ENCODE measurements at regions not wholly inside any gene's neighbourhood (a gene's known extent, or its start where the extent isn't known, plus 50 kb on each side); places are given as distances from the start of the nearest gene placed in this dataset.

- intact Hi-C loops (cut with DNase I; ENCODE audit: low total_unique reads): no loop called here
- no peak overlapping the region for H3K27ac ChIP-seq
- in situ Hi-C loops (cut with MboI; ENCODE audit: low pct_ligation_motif_present in 1 of 4, low pct_unique_long_range_greater_than_20kb in 1 of 4, low sequenced_read_pairs in 3 of 4): loop anchor here in 2 of 4 donors (25.0 kb wide), 2 partner anchors 152 to 223 kb away; no protein-coding TSS in a partner anchor
Observed at GRCh38 chrX:38985375-38985774, 184.1 kb downstream of the MID1IP1 start.

GRCh38 chrX:38985945-38986344 lies 184.7 kb downstream of the MID1IP1 start:
- Histone ChIP-seq H3K27ac (no peak overlapping the region), H3K4me1 (peaks cover 0 to 5% (median 0%) of the 10 kb centered on the region in 4 donors), H3K9me3 (no peaks in the 10 kb centered on the region), H3K4me3 (no peak overlapping the region), H3K27me3 (no peaks in the 10 kb centered on the region), H3K36me3 (no peaks in the 10 kb centered on the region)
- 28% methylated on average over 2 of the region's 2 CpGs; no CpG with 5 or more reads in 1 of the 2 donors for WGBS, 2 donors (ENCODE audit: low coverage in 1 of 2)
- no peak for DNase-seq
- TF ChIP-seq CTCF (IDR thresholded peaks at IDR 0.05): no peak
- no peak for TF ChIP-seq EP300 (IDR thresholded peaks at IDR 0.05; ENCODE audit: low read depth)
- no peak for TF ChIP-seq POLR2A (IDR thresholded peaks at IDR 0.05)
- intact Hi-C loops (cut with DNase I; ENCODE audit: low total_unique reads) (no loop called here), in situ Hi-C loops (cut with MboI; ENCODE audit: low pct_ligation_motif_present in 1 of 4, low pct_unique_long_range_greater_than_20kb in 1 of 4, low sequenced_read_pairs in 3 of 4) (loop anchor here in 2 of 4 donors (25.0 kb wide), 2 partner anchors 151 to 224 kb away; no protein-coding TSS in a partner anchor)

More at GRCh38 chrX:38985375-38985774, 184.1 kb downstream of the MID1IP1 start:
- DNase-seq: no peak
- no peak overlapping the region for H3K4me3 ChIP-seq
- WGBS, 2 donors (ENCODE audit: low coverage in 1 of 2): 33 to 62% methylated on average over 1 to 3 of the region's 3 CpGs
- no peaks in the 10 kb centered on the region for H3K9me3 ChIP-seq
- no peaks in the 10 kb centered on the region for H3K36me3 ChIP-seq
- TF ChIP-seq EP300 (IDR thresholded peaks at IDR 0.05; ENCODE audit: low read depth): no peak
- no peak for TF ChIP-seq POLR2AphosphoS5 (IDR thresholded peaks at IDR 0.05)
- TF ChIP-seq POLR2A (IDR thresholded peaks at IDR 0.05): no peak
- peak in 1 of 5 experiments; percentile 11 for TF ChIP-seq CTCF (IDR thresholded peaks at IDR 0.05)
- H3K4me1 ChIP-seq: peaks cover 0 to 5% (median 0%) of the 10 kb centered on the region in 4 donors
- H3K27me3 ChIP-seq: no peaks in the 10 kb centered on the region

- peaks cover 0 to 5% (median 0%) of the 10 kb centered on the region in 4 donors for H3K4me1 ChIP-seq
- in situ Hi-C loops (cut with MboI; ENCODE audit: low pct_ligation_motif_present in 1 of 4, low pct_unique_long_range_greater_than_20kb in 1 of 4, low sequenced_read_pairs in 3 of 4): loop anchor here in 2 of 4 donors (25.0 kb wide), 2 partner anchors 151 to 224 kb away; no protein-coding TSS in a partner anchor
- no peaks in the 10 kb centered on the region for H3K9me3 ChIP-seq
- no peak for TF ChIP-seq POLR2A (IDR thresholded peaks at IDR 0.05)
- TF ChIP-seq EP300 (IDR thresholded peaks at IDR 0.05; ENCODE audit: low read depth): no peak
- TF ChIP-seq POLR2AphosphoS5 (IDR thresholded peaks at IDR 0.05): no peak
- TF ChIP-seq CTCF (IDR thresholded peaks at IDR 0.05): no peak
- peak overlapping the region in 1 of 4 donors; percentile 38 for H3K27ac ChIP-seq
- no peaks in the 10 kb centered on the region for H3K36me3 ChIP-seq
- no peak for DNase-seq
- H3K4me3 ChIP-seq: no peak overlapping the region
- intact Hi-C loops (cut with DNase I; ENCODE audit: low total_unique reads): no loop called here
- no peaks in the 10 kb centered on the region for H3K27me3 ChIP-seq
- 50 to 52% methylated on average over 1 to 3 of the region's 3 CpGs for WGBS, 2 donors (ENCODE audit: low coverage in 1 of 2)
Observed at GRCh38 chrX:38986586-38986985, 185.3 kb downstream of the MID1IP1 start.

- WGBS, 2 donors (ENCODE audit: low coverage in 1 of 2): 42% methylated on average over 4 of the region's 4 CpGs; no CpG with 5 or more reads in 1 of the 2 donors
- intact Hi-C loops (cut with DNase I; ENCODE audit: low total_unique reads): no loop called here
- H3K27ac ChIP-seq: peak overlapping the region in 1 of 4 donors; percentile 38
- peak; percentile 12 for DNase-seq
- in situ Hi-C loops (cut with MboI; ENCODE audit: low pct_ligation_motif_present in 1 of 4, low pct_unique_long_range_greater_than_20kb in 1 of 4, low sequenced_read_pairs in 3 of 4): loop anchor here in 2 of 4 donors (25.0 kb wide), 2 partner anchors 150 to 225 kb away; no protein-coding TSS in a partner anchor
- H3K4me1 ChIP-seq: peaks cover 0 to 5% (median 0%) of the 10 kb centered on the region in 4 donors
- H3K36me3 ChIP-seq: no peaks in the 10 kb centered on the region
- no peak for TF ChIP-seq CTCF (IDR thresholded peaks at IDR 0.05)
- no peak for TF ChIP-seq POLR2A (IDR thresholded peaks at IDR 0.05)
- TF ChIP-seq POLR2AphosphoS5 (IDR thresholded peaks at IDR 0.05): no peak
- no peak for TF ChIP-seq EP300 (IDR thresholded peaks at IDR 0.05; ENCODE audit: low read depth)
- no peak overlapping the region for H3K4me3 ChIP-seq
- H3K27me3 ChIP-seq: no peaks in the 10 kb centered on the region
- no peaks in the 10 kb centered on the region for H3K9me3 ChIP-seq
Observed at GRCh38 chrX:38987198-38987651, 186.0 kb downstream of the MID1IP1 start.

Data from transverse colon (tissue), 4 donors.